Fibroblast of lung (primary cell): ENCODE measurements at regions not wholly inside any gene's neighbourhood (a gene's known extent, or its start where the extent isn't known, plus 50 kb on each side); places are given as distances from the start of the nearest gene placed in this dataset.

ENCODE experiments used
- CTCF ChIP-seq, 2 donors: IDR thresholded peaks in 1 of 2; conservative IDR thresholded peaks in 1 of 2; 1 replicate in 1 of 2; 2 replicates in 1 of 2; pipeline ENCODE4 v1.5.1; 2011 to 2012; ENCODE audit warnings: low read length in 2 of 2, control low read depth in 1 of 2, inconsistent platforms in 1 of 2, low read depth in 1 of 2, mild to moderate bottlenecking in 1 of 2
- EZH2 ChIP-seq: IDR thresholded peaks from 2 replicates; pipeline ENCODE4 v1.5.1; 2012; ENCODE audit warnings: low read length, control low read depth, mild to moderate bottlenecking; ENCODE audit errors: missing control alignments

- TF ChIP-seq CTCF (conservative IDR thresholded peaks at IDR 0.05 in 1 of 2, IDR thresholded peaks at IDR 0.05 in 1 of 2; ENCODE audit: low read depth in 1 of 2, low read length in 2 of 2) (no peak), EZH2 (no peak)
Measured at GRCh38 chr6:145116591-145117178, 618.6 kb downstream of the EPM2A start.
